Ishikawa (cell line): ENCODE measurements at regions not wholly inside any gene's neighbourhood (a gene's known extent, or its start where the extent isn't known, plus 50 kb on each side); places are given as distances from the start of the nearest gene placed in this dataset.

Experiments used
- CEBPB ChIP-seq: IDR thresholded peaks from 2 replicates; pipeline ENCODE4 v1.6.1; 2012
- CREB1 ChIP-seq: IDR thresholded peaks from 2 replicates; pipeline ENCODE4 v1.6.1; 2012; ENCODE audit warnings: low read depth
- EGR1 ChIP-seq: IDR thresholded peaks from 2 replicates; pipeline ENCODE4 v1.6.1; 2012
- EP300 ChIP-seq: IDR thresholded peaks from 2 replicates; pipeline ENCODE4 v1.6.1; 2012; ENCODE audit warnings: borderline replicate concordance
- FOXM1 ChIP-seq: IDR thresholded peaks from 2 replicates; pipeline ENCODE4 v1.6.1; 2012; ENCODE audit warnings: low read depth, borderline replicate concordance
- MAX ChIP-seq: IDR thresholded peaks from 2 replicates; pipeline ENCODE4 v1.6.1; 2012
- NFIC ChIP-seq: IDR thresholded peaks from 2 replicates; pipeline ENCODE4 v1.6.1; 2012
- REST ChIP-seq: IDR thresholded peaks from 2 replicates; pipeline ENCODE4 v1.6.1; 2012; ENCODE audit warnings: low read depth, mild to moderate bottlenecking
- TAF1 ChIP-seq: IDR thresholded peaks from 2 replicates; pipeline ENCODE4 v1.6.1; 2012; ENCODE audit warnings: low read depth, mild to moderate bottlenecking
- YY1 ChIP-seq: IDR thresholded peaks from 2 replicates; pipeline ENCODE4 v1.6.1; 2012; ENCODE audit warnings: low read depth
- TF ChIP-seq, protein P1 (sequence below): IDR thresholded peaks from 2 replicates; pipeline ENCODE4 v1.6.1; 2012

- TF ChIP-seq EGR1: no peak
- no peak for TF ChIP-seq FOXM1
- TF ChIP-seq EP300: no peak
- TF ChIP-seq CEBPB: no peak
- TF ChIP-seq NFIC: no peak
- no peak for TF ChIP-seq REST
- TF ChIP-seq, protein P1, sequence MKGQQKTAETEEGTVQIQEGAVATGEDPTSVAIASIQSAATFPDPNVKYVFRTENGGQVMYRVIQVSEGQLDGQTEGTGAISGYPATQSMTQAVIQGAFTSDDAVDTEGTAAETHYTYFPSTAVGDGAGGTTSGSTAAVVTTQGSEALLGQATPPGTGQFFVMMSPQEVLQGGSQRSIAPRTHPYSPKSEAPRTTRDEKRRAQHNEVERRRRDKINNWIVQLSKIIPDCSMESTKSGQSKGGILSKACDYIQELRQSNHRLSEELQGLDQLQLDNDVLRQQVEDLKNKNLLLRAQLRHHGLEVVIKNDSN: no peak
- TF ChIP-seq CREB1: no peak
- TF ChIP-seq YY1: no peak
- no peak for TF ChIP-seq MAX
- no peak for TF ChIP-seq TAF1
Measured at GRCh38 chr6:95431637-95432228, 145.6 kb upstream of the MANEA start.
